AG04450 (cell line): ENCODE measurements at regions not wholly inside any gene's neighbourhood (a gene's known extent, or its start where the extent isn't known, plus 50 kb on each side); places are given as distances from the start of the nearest gene placed in this dataset.
"Not testable (repeated sequence)": the region's sequence is repeated elsewhere in the genome, so short reads cannot be mapped to it uniquely, and the experiment has no call there.

Source experiments
- CTCF ChIA-PET: fragments of 300-600, 350-600 bp; formaldehyde crosslinking; extraction: SDS; loops from one replicate; lab custom pipeline; 2022; ENCODE audit warnings: antibody characterized with exemption, inconsistent platforms; lab: Charles Lee
- POLR2A ChIA-PET: fragments of 350-600 bp; formaldehyde crosslinking; extraction: SDS; loops from one replicate; lab custom pipeline; 2021; ENCODE audit warnings: antibody characterized with exemption, inconsistent platforms; lab: Yijun Ruan, JAX
- DNase-seq: peaks from one replicate; pipeline ENCODE4 v3.0.0-alpha.2; 2011; ENCODE audit warnings: low read depth, low spot score
- H3K27ac ChIP-seq: one replicate; pipeline ENCODE4 v1.5.1; 2012; ENCODE audit warnings: low read depth, low read length, control low read depth
- H3K27me3 ChIP-seq: one replicate; pipeline ENCODE4 v1.6.0; 2012; ENCODE audit warnings: low read length; ENCODE audit not compliant: control insufficient read depth, insufficient read depth
- H3K4me3 ChIP-seq: 2 replicates; pipeline ENCODE4 v1.5.1; 2011; ENCODE audit warnings: mild to moderate bottlenecking, low read depth, low read length, control low read depth
- H3K9me3 ChIP-seq: 2 replicates; pipeline ENCODE4 v1.5.1; 2012; ENCODE audit warnings: low read length; ENCODE audit not compliant: control insufficient read depth, insufficient read depth
- TF ChIP-seq, protein P1 (sequence below): IDR thresholded peaks from 2 replicates; pipeline ENCODE4 v1.5.1; 2011; ENCODE audit warnings: low read depth, low read length, control low read depth, inconsistent platforms

DNA sequence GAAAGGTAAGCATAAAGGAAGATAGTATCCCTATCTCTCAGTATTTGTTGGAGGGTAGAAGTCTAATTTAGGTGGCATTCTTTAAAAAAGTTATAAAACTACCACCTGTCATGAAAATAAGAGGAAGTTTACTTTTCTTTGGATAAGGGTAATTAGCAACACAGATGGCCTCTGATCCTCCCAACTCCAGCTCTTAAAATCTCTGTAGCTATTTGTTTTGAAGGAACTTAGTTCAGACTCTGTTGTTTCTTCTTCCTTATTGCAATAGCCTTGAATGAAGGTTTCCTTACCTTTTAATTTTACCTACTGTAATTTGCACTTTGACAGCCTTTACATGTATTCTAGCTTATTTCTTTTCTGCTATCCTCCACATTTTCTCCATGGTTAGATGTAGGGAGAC lies 1261.3 kb downstream of the RAPGEF2 start:
- H3K9me3 ChIP-seq: peaks cover 6% of the 10 kb centered on the region; the same call in 1 of the 2 replicates
- DNase-seq: no peak
- POLR2A ChIA-PET: no interaction called here
- CTCF ChIA-PET: no interaction called here
- H3K27ac ChIP-seq: no peak overlapping the region
- H3K4me3 ChIP-seq: no peak overlapping the region
- H3K27me3 ChIP-seq: no peaks in the 10 kb centered on the region
- TF ChIP-seq, protein P1, sequence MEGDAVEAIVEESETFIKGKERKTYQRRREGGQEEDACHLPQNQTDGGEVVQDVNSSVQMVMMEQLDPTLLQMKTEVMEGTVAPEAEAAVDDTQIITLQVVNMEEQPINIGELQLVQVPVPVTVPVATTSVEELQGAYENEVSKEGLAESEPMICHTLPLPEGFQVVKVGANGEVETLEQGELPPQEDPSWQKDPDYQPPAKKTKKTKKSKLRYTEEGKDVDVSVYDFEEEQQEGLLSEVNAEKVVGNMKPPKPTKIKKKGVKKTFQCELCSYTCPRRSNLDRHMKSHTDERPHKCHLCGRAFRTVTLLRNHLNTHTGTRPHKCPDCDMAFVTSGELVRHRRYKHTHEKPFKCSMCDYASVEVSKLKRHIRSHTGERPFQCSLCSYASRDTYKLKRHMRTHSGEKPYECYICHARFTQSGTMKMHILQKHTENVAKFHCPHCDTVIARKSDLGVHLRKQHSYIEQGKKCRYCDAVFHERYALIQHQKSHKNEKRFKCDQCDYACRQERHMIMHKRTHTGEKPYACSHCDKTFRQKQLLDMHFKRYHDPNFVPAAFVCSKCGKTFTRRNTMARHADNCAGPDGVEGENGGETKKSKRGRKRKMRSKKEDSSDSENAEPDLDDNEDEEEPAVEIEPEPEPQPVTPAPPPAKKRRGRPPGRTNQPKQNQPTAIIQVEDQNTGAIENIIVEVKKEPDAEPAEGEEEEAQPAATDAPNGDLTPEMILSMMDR: no peak

DNA sequence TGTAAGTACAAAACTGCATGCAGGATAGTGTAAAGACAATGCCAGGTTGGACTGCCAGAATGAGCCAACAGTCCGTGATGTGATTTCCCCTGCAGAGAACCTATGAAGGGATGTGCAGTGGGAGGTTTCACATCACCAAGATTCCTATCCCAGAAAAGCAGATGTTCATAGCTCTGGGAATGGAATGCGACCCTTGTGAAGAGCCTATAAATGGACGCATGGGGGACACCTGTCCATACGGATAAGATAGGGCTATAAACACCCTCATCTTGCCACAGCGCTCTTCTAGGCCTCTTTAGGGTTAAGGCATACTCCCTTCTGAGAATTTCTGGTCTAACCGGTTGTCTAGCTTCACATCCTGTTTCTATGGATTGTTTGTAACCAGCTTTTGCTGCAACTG lies 1261.8 kb downstream of the RAPGEF2 start:
- POLR2A ChIA-PET, DNase-seq, CTCF ChIA-PET, H3K9me3 ChIP-seq, H3K27me3 ChIP-seq, H3K4me3 ChIP-seq, H3K27ac ChIP-seq: not testable (repeated sequence)

DNA sequence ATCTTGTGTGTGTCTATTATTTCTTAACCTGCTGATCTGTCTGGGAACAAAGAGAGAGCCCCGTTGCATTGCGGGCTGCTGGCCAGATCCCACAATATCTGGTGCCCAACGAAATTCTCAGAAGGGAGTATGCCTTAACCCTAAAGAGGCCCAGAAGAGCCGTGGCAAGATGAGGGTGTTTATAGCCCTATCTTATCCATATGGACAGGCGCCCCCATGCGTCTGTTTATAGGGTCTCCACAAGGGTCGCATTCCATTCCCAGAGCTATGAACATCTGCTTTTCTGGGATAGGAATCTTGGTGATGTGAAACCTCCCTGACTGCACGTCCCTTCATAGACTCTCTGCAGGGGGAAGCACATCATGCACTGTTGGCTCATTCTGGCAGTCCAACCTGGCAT lies 1262.5 kb downstream of the RAPGEF2 start:
- DNase-seq, POLR2A ChIA-PET, CTCF ChIA-PET, H3K27ac ChIP-seq, H3K27me3 ChIP-seq, H3K9me3 ChIP-seq, H3K4me3 ChIP-seq: not testable (repeated sequence)

DNA sequence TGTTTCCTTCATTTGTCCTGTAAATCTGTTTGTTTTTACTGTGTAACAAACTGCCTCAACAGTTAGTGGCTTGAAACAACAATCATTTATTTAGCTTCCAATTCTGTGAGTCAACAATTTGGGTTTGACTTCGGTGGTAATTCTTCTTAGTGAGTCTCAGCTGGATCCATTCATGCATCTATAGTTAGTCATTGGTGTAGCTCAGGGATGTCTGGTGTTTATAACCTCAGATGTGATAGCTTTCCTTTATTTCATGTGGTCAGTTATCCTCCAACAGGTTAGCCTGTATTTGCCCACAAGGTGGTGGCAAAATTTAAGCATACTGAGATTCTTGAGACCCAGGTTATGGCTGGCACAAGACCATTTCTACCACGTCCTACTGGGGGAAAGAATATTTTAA lies 1267.2 kb downstream of the RAPGEF2 start:
- no peaks in the 10 kb centered on the region for H3K27me3 ChIP-seq
- TF ChIP-seq, protein P1: no peak
- no peaks in the 10 kb centered on the region for H3K9me3 ChIP-seq
- ChIA-PET CTCF (no interaction called here), POLR2A (no interaction called here)
- no peak overlapping the region for H3K27ac ChIP-seq
- no peak overlapping the region for H3K4me3 ChIP-seq
- no peak for DNase-seq

DNA sequence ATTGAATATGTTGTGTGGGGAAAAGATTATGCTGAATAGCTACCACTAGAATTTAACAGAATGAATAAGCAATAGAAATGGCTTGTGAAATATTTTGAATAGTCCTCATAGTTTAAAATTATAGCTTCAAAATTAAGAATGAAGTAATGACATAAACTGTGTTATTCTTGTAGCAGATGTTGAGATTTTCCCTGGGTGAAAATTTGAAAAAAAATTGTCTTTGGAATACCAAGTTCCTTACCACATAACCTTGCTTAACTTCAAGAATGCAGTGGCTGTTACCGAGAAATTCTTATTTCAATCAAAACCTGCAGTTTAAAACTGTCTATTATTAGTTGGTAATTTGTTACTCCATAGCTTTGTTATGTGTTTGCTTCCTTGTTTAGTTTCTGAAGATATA lies 1268.6 kb downstream of the RAPGEF2 start:
- Histone ChIP-seq H3K4me3 (no peak overlapping the region), H3K9me3 (no peaks in the 10 kb centered on the region), H3K27ac (no peak overlapping the region), H3K27me3 (no peaks in the 10 kb centered on the region)
- TF ChIP-seq, protein P1: no peak
- POLR2A ChIA-PET: no interaction called here
- CTCF ChIA-PET: no interaction called here
- no peak for DNase-seq

DNA sequence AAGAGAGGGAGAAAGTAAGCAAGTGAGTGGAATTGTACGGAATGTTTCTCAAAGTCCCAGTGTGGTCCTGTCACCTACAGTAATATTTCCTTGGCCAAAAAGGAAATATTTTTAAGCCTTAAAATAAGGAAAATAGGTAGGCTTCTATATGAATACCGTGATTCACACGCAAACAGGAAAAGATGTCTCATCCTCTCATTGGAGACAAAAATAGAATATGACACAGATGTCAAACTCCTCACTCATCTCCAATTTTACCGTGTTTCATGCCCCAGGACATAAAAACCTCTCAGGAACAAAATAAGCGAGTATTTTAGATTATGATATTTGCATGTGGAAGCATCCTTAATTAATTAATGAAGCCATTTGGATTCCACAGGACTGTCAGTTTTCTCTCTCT lies 1269.5 kb downstream of the RAPGEF2 start:
- CTCF ChIA-PET: no interaction called here
- TF ChIP-seq, protein P1: no peak
- no peak for DNase-seq
- no peak overlapping the region for H3K4me3 ChIP-seq
- H3K27me3 ChIP-seq: no peaks in the 10 kb centered on the region
- no peaks in the 10 kb centered on the region for H3K9me3 ChIP-seq
- POLR2A ChIA-PET: no interaction called here
- H3K27ac ChIP-seq: no peak overlapping the region
